GM12865 (cell line): ENCODE measurements at regions not wholly inside any gene's neighbourhood (a gene's known extent, or its start where the extent isn't known, plus 50 kb on each side); places are given as distances from the start of the nearest gene placed in this dataset.
"Not testable (repeated sequence)": the region's sequence is repeated elsewhere in the genome, so short reads cannot be mapped to it uniquely, and the experiment has no call there.

ENCODE experiments used
- DNase-seq: peaks from one replicate; pipeline ENCODE4 v3.0.0; 2010; ENCODE audit warnings: low read depth
- H3K4me3 ChIP-seq: 2 replicates; pipeline ENCODE4 v1.5.1; 2011; ENCODE audit warnings: mild to moderate bottlenecking, low read depth, low read length, control low read depth
- TF ChIP-seq, protein P1 (sequence below): IDR thresholded peaks from 2 replicates; pipeline ENCODE4 v1.5.1; 2011; ENCODE audit warnings: low read length, control low read depth, low read depth, inconsistent platforms; ENCODE audit not compliant: insufficient read depth; ENCODE audit errors: missing control alignments

DNA sequence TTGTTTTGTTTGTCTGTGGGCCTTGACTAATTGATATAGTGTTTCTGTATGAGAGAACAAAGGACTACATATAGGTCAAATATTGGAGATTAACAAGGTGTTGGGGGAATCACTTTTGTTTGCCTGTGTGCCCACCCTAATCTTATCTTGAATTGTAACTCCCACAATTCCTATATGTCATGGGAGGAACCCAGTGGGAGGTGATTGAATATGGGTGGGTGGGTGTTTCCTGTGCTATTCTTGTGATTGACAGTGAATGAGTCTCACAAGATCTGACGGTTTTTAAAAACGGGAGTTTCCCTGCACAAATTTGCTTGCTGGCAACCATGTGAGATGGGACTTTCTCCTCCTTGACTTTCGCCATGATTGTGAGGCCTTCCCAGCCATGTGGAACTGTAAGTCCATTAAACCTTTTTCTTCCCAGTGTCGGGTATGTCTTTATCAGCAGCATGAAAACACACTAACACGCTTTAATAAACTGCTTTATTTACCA lies 64.9 kb upstream of the HSPB3 start:
- TF ChIP-seq, protein P1, sequence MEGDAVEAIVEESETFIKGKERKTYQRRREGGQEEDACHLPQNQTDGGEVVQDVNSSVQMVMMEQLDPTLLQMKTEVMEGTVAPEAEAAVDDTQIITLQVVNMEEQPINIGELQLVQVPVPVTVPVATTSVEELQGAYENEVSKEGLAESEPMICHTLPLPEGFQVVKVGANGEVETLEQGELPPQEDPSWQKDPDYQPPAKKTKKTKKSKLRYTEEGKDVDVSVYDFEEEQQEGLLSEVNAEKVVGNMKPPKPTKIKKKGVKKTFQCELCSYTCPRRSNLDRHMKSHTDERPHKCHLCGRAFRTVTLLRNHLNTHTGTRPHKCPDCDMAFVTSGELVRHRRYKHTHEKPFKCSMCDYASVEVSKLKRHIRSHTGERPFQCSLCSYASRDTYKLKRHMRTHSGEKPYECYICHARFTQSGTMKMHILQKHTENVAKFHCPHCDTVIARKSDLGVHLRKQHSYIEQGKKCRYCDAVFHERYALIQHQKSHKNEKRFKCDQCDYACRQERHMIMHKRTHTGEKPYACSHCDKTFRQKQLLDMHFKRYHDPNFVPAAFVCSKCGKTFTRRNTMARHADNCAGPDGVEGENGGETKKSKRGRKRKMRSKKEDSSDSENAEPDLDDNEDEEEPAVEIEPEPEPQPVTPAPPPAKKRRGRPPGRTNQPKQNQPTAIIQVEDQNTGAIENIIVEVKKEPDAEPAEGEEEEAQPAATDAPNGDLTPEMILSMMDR, result no peak
- peak overlapping the region; percentile 5; the same call in 1 of the 2 replicates for H3K4me3 ChIP-seq
- peak; percentile 49 for DNase-seq

- DNase-seq, result no peak
- TF ChIP-seq, protein P1, result no peak
Measured at GRCh38 chr5:54390015-54390414, 65.5 kb upstream of the HSPB3 start.

DNA sequence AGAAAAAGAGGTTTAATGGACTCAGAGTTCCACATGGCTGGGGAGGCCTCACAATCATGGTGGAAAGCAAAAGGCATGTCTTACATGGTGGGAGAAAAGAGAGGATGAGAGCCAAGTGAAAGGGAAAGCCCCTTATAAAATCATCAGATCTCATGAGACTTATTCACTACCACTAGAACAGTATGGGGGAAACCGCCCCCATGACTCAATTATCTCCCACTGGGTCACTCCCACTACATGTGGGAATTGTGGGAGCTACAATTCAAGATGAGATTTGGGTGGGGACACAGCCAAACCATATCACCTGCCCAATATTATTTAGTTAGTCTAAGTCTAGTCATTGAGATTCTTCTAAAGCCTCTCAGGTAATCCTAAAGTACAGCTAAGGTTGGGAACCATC lies 66.1 kb upstream of the HSPB3 start:
- DNase-seq, H3K4me3 ChIP-seq: not testable (repeated sequence)

More at GRCh38 chr5:54390015-54390414, 65.5 kb upstream of the HSPB3 start:
- no peak overlapping the region for H3K4me3 ChIP-seq

DNA sequence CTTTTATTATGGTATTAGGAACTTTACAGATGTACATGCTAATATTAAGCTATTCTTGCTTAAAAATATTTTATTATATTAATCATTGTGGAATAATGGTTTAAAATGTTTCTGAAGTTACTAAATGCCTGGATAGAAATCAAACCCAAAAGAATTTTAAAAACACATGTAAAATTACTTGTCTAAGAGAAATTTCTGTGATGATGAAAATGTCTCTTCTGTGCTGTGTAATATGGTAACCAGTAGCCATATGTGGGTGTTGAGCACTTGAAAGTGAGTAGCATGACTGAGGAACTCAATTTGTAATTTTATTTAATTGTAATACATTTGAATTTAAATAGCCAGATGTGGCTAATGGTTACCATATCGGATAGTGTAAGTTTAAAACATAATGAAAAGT lies 66.7 kb upstream of the HSPB3 start:
- TF ChIP-seq, protein P1, result no peak
- no peak for DNase-seq
- no peak overlapping the region for H3K4me3 ChIP-seq

- no peak for DNase-seq
- TF ChIP-seq, protein P1, result no peak
- H3K4me3 ChIP-seq, result no peak overlapping the region
Measured at GRCh38 chr5:54388409-54388808, 67.1 kb upstream of the HSPB3 start.

DNA sequence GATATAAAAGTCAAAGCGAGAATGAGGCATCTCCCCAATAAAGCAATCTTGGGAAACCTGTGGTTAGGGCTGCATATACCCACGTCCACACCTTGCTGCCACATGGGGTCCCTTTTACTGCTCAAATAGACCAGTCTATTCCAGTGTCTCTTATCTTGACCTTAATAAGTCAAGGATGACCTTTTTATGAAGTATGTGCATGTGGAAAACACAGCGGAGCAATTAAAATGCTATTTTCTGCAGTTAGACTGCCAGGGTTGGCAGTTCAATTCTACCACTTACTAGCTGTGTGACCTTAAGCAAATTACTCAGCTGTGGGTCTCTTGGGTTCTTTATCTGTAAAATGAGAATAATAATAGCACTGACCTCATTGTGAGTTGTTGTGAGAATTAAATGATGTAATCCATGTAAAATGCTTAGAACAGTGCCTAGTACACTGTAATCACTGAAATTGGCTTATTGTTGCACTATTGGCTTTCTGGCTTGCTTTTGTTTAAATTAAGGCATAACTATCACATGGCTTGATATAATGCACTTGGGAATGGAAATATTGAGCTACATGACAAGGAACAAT lies 67.8 kb upstream of the HSPB3 start:
- no peak overlapping the region for H3K4me3 ChIP-seq
- TF ChIP-seq, protein P1, result no peak
- no peak for DNase-seq

DNA sequence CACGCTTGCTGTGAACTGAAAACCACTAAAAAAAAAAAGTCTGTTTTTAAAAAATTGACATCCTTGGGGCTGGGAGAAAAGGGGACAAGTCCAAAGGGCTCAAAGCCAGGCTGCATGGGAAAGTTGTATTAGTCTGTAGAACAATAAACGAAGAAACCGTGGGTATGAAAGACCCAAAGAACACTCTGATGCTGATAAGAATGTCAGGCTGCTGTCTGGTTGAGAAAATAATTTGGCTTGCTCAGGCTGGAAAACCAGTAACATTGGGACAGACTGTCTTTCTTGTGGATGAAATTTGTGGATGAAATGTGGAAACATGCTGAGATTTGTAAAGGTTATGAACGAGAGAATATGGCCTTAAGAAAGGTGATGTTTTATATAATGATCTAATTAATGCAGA lies 68.5 kb upstream of the HSPB3 start:
- TF ChIP-seq, protein P1, result no peak
- H3K4me3 ChIP-seq, result no peak overlapping the region
- DNase-seq, result no peak
